ENCODE measurements at regions not wholly inside any gene's neighbourhood (a gene's known extent, or its start where the extent isn't known, plus 50 kb on each side); places are given as distances from the start of the nearest gene placed in this dataset.
"Not testable (repeated sequence)": the region's sequence is repeated elsewhere in the genome, so short reads cannot be mapped to it uniquely, and the experiment has no call there.

DNA sequence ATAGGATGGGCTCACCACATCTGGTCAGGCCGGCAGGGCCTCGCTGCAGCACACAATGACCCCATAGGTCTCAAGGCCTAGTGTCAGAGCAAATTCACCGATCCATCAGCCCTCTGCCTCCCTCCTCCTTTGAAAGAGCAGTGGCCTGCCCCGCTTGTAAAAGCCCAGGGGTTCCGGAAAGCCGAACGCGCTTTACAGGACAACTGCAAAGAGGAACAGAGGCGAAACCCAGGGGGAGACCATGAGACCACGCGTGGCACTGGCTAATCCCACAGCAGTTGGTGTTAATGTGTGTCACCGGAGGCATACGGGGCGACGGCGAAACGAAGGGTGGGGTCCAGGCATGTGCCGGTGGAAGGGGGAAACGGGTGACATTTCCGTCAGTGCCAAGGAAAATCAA is 699.9 kb upstream of the TPTE start:
- not testable (repeated sequence) for H3K27me3 ChIP-seq, H3K4me1 ChIP-seq, H3K27ac ChIP-seq, H3K9me3 ChIP-seq, H3K4me3 ChIP-seq, H3K36me3 ChIP-seq, DNase-seq

DNA sequence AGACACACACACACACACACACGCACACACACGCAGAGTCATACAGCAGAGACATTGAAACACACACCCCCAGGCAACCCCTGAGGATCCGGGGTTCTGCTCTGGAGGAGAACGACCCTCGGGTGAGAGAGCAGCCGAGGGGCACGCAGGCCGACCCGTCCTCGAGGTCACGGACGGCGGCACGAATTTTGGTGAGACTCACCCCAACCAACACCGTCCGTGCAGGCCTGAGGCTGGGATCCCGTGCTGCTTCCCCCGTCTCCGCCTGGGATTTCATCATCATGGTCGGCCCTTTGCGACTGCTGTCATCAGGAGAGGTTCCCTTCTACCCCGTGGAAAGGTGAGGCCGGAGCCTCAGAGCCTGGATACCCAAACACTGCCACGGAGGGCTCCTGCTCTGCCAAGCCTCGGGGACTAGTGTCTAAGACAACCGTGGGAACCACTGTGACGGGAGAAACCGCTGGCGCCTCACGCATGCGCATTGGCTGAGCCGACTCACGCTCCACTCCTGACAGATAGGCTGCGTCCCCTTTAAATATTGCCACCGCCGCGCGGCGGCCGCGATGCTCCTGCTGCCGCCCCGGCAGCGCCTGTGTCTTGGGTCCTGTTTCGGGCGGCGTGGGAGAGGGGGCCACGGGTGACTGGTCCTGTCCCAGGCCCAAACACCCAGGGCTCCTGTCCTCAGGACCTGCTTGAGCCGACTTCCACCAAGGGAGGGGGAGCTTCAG is 699.1 kb upstream of the TPTE start:
- DNase-seq = peak in 1 of 3 donors; percentile 24
- not testable (repeated sequence) for H3K27me3 ChIP-seq, H3K9me3 ChIP-seq, H3K4me1 ChIP-seq, H3K4me3 ChIP-seq, H3K27ac ChIP-seq, H3K36me3 ChIP-seq

- H3K4me3 ChIP-seq, H3K4me1 ChIP-seq, H3K36me3 ChIP-seq, H3K9me3 ChIP-seq, H3K27me3 ChIP-seq, H3K27ac ChIP-seq: not testable (repeated sequence)
- peak in 2 of 3 donors; percentile 59 to 71 for DNase-seq
These were observed 697.9 kb upstream of the TPTE start for GRCh38 chr21:9823197-9824157.

GRCh38 chr21:9830801-9831200 is 690.6 kb upstream of the TPTE start:
- not testable (repeated sequence) for H3K27me3 ChIP-seq, H3K4me1 ChIP-seq, H3K9me3 ChIP-seq, H3K27ac ChIP-seq, DNase-seq, H3K36me3 ChIP-seq, H3K4me3 ChIP-seq

DNA sequence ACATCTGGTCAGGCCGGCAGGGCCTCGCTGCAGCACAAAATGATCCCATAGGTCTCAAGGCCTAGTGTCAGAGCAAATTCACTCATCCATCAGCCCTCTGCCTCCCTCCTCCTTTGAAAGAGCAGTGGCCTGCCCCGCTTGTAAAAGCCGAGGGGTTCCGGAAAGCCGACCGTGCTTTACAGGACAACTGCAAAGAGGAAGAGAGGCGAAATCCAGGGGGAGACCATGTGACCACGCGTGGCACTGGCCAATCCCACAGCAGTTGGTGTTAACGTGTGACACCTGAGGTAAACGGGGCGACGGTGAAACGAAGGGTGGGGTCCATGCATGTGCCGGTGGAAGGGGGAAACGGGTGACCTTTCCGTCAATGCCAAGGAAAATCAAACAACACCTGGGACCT is 688.6 kb upstream of the TPTE start:
- H3K36me3 ChIP-seq, H3K4me1 ChIP-seq, H3K4me3 ChIP-seq, H3K9me3 ChIP-seq, H3K27ac ChIP-seq, H3K27me3 ChIP-seq: not testable (repeated sequence)
- peak in 1 of 3 donors; percentile 33 for DNase-seq

DNA sequence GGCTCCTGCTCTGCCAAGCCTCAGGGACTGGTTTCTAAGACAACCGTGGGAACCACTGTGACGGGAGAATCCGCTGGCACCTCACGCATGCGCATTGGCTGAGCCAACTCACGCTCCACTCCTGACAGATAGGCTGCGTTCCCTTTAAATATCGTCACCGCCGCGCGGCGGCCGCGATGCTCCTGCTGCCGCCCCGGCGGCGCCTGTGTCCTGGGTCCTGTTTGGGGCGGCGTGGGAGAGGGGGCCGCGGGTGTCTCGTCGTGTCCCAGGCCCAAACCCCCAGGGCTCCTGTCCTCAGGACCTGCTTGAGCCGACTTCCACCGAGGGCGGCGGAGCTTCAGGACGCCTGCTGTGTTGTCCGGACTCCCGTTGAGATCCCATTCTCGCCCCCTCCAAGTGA is 684.8 kb upstream of the TPTE start:
- H3K27ac ChIP-seq, H3K27me3 ChIP-seq, H3K36me3 ChIP-seq, H3K4me3 ChIP-seq, H3K4me1 ChIP-seq, DNase-seq: not testable (repeated sequence)
- peaks cover 0 to 14% (median 3%) of the 10 kb centered on the region in 4 donors for H3K9me3 ChIP-seq

DNA sequence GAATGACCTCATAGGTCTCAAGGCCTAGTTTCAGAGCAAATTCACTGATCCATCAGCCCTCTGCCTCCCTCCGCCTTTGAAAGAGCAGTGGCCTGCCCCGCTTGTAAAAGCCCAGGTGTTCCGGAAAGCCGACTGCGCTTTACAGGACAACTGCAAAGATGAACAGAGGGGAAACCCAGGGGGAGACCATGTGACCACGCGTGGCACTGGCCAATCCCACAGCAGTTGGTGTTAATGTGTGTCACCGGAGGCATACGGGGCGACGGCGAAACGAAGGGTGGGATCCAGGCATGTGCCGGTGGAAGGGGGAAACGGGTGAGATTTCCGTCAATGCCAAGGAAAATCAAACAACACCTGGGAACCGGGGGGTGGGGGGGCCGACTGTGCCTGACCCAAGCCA is 684.4 kb upstream of the TPTE start:
- H3K27me3 ChIP-seq, H3K36me3 ChIP-seq, H3K4me1 ChIP-seq, H3K27ac ChIP-seq, DNase-seq, H3K4me3 ChIP-seq: not testable (repeated sequence)
- peaks cover 0 to 14% (median 3%) of the 10 kb centered on the region in 4 donors for H3K9me3 ChIP-seq

DNA sequence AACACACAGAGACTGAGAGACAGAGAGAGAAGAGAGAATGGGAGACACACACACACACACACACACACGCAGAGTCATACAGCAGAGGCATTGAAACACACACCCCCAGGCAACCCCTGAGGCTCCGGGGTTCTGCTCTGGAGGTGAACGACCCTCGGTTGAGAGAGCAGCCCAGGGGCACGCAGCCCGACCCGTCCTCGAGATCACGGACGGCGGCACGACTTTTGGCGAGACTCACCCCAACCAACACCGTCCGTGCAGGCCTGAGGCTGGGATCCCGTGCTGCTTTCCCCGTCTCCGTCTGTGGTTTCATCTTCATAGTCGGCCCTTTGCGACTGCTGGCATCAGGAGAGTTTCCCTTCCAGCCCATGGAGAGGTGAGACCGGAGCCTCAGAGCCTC is 683.9 kb upstream of the TPTE start:
- not testable (repeated sequence) for DNase-seq

GRCh38 chr21:9837946-9838737 is 683.2 kb upstream of the TPTE start:
- TF ChIP-seq CTCF (IDR thresholded peaks at IDR 0.05) = no peak
- no peak for TF ChIP-seq POLR2A (IDR thresholded peaks at IDR 0.05)
- Histone ChIP-seq H3K27ac (no peak overlapping the region), H3K4me3 (no peak overlapping the region), H3K4me1 (no peaks in the 10 kb centered on the region), H3K27me3 (no peaks in the 10 kb centered on the region), H3K36me3 (no peaks in the 10 kb centered on the region), H3K9me3 (peaks cover 0 to 14% (median 3%) of the 10 kb centered on the region in 4 donors)
- no peak for DNase-seq

More for the DNA sequence above, 683.9 kb upstream of the TPTE start:
- H3K27me3 ChIP-seq, H3K4me3 ChIP-seq, H3K36me3 ChIP-seq, H3K4me1 ChIP-seq, H3K27ac ChIP-seq: not testable (repeated sequence)
- peaks cover 0 to 14% (median 3%) of the 10 kb centered on the region in 4 donors for H3K9me3 ChIP-seq

Measured in Peyer's patch (tissue), 4 donors.